ENCODE measurements at regions not wholly inside any gene's neighbourhood (a gene's known extent, or its start where the extent isn't known, plus 50 kb on each side); places are given as distances from the start of the nearest gene placed in this dataset.

GRCh38 chr12:46449856-46450255, 77.3 kb upstream of the SLC38A2 start:
- H3K27me3 ChIP-seq (ENCODE audit: control insufficient read depth, insufficient read depth, low read length) = no peaks in the 10 kb centered on the region
- H3K4me3 ChIP-seq (ENCODE audit: low read length) = no peak overlapping the region
- H3K36me3 ChIP-seq (ENCODE audit: insufficient read depth, low read length) = no peaks in the 10 kb centered on the region
- peaks cover 61% of the 10 kb centered on the region for H3K4me1 ChIP-seq (ENCODE audit: control insufficient read depth, insufficient read depth, low read length)
- H3K9ac ChIP-seq (ENCODE audit: low read depth, low read length) = no peak overlapping the region
- no peaks in the 10 kb centered on the region for H3K9me3 ChIP-seq (replicated peaks; ENCODE audit: low read length)
- no peak overlapping the region for H3K4me2 ChIP-seq (ENCODE audit: low read length)

- Histone ChIP-seq H3K9me3 (replicated peaks; ENCODE audit: low read length) (no peaks in the 10 kb centered on the region), H3K4me1 (ENCODE audit: control insufficient read depth, insufficient read depth, low read length) (peaks cover 66% of the 10 kb centered on the region), H3K36me3 (ENCODE audit: insufficient read depth, low read length) (no peaks in the 10 kb centered on the region), H3K27me3 (ENCODE audit: control insufficient read depth, insufficient read depth, low read length) (no peaks in the 10 kb centered on the region), H3K9ac (ENCODE audit: low read depth, low read length) (no peak overlapping the region), H3K4me3 (ENCODE audit: low read length) (no peak overlapping the region), H3K4me2 (ENCODE audit: low read length) (no peak overlapping the region)
Measured at GRCh38 chr12:46449316-46449715, 76.7 kb upstream of the SLC38A2 start.

GRCh38 chr12:46446645-46447044, 74.1 kb upstream of the SLC38A2 start:
- H3K27me3 ChIP-seq (ENCODE audit: control insufficient read depth, insufficient read depth, low read length) = no peaks in the 10 kb centered on the region
- H3K4me3 ChIP-seq (ENCODE audit: low read length) = no peak overlapping the region
- no peaks in the 10 kb centered on the region for H3K36me3 ChIP-seq (ENCODE audit: insufficient read depth, low read length)
- H3K4me1 ChIP-seq (ENCODE audit: control insufficient read depth, insufficient read depth, low read length) = peaks cover 69% of the 10 kb centered on the region
- H3K4me2 ChIP-seq (ENCODE audit: low read length) = no peak overlapping the region
- H3K9ac ChIP-seq (ENCODE audit: low read depth, low read length) = peak overlapping the region; percentile 67
- no peaks in the 10 kb centered on the region for H3K9me3 ChIP-seq (replicated peaks; ENCODE audit: low read length)

GRCh38 chr12:46445551-46446235, 73.1 kb upstream of the SLC38A2 start:
- Histone ChIP-seq H3K9me3 (replicated peaks; ENCODE audit: low read length) (no peaks in the 10 kb centered on the region), H3K4me2 (ENCODE audit: low read length) (peak overlapping the region; percentile 53), H3K36me3 (ENCODE audit: insufficient read depth, low read length) (no peaks in the 10 kb centered on the region), H3K9ac (ENCODE audit: low read depth, low read length) (peak overlapping the region; percentile 67), H3K4me1 (ENCODE audit: control insufficient read depth, insufficient read depth, low read length) (peaks cover 66% of the 10 kb centered on the region), H3K4me3 (ENCODE audit: low read length) (peak overlapping the region; percentile 10), H3K27me3 (ENCODE audit: control insufficient read depth, insufficient read depth, low read length) (no peaks in the 10 kb centered on the region)

- Histone ChIP-seq H3K4me2 (ENCODE audit: low read length) (peak overlapping the region; percentile 53), H3K9ac (ENCODE audit: low read depth, low read length) (peak overlapping the region; percentile 67), H3K4me1 (ENCODE audit: control insufficient read depth, insufficient read depth, low read length) (peaks cover 66% of the 10 kb centered on the region), H3K36me3 (ENCODE audit: insufficient read depth, low read length) (no peaks in the 10 kb centered on the region), H3K9me3 (replicated peaks; ENCODE audit: low read length) (no peaks in the 10 kb centered on the region), H3K4me3 (ENCODE audit: low read length) (no peak overlapping the region), H3K27me3 (ENCODE audit: control insufficient read depth, insufficient read depth, low read length) (no peaks in the 10 kb centered on the region)
Measured at GRCh38 chr12:46445093-46445492, 72.5 kb upstream of the SLC38A2 start.

GRCh38 chr12:46443594-46444263, 71.2 kb upstream of the SLC38A2 start:
- Histone ChIP-seq H3K36me3 (ENCODE audit: insufficient read depth, low read length) (no peaks in the 10 kb centered on the region), H3K9ac (ENCODE audit: low read depth, low read length) (peak overlapping the region; percentile 5), H3K4me1 (ENCODE audit: control insufficient read depth, insufficient read depth, low read length) (peaks cover 70% of the 10 kb centered on the region), H3K4me3 (ENCODE audit: low read length) (no peak overlapping the region), H3K27me3 (ENCODE audit: control insufficient read depth, insufficient read depth, low read length) (no peaks in the 10 kb centered on the region), H3K4me2 (ENCODE audit: low read length) (no peak overlapping the region), H3K9me3 (replicated peaks; ENCODE audit: low read length) (no peaks in the 10 kb centered on the region)

GRCh38 chr12:46442738-46443137, 70.2 kb upstream of the SLC38A2 start:
- Histone ChIP-seq H3K27me3 (ENCODE audit: control insufficient read depth, insufficient read depth, low read length) (no peaks in the 10 kb centered on the region), H3K9ac (ENCODE audit: low read depth, low read length) (peak overlapping the region; percentile 61), H3K36me3 (ENCODE audit: insufficient read depth, low read length) (no peaks in the 10 kb centered on the region), H3K4me1 (ENCODE audit: control insufficient read depth, insufficient read depth, low read length) (peaks cover 72% of the 10 kb centered on the region), H3K4me2 (ENCODE audit: low read length) (peak overlapping the region; percentile 27), H3K4me3 (ENCODE audit: low read length) (no peak overlapping the region), H3K9me3 (replicated peaks; ENCODE audit: low read length) (no peaks in the 10 kb centered on the region)

GRCh38 chr12:46442239-46442638, 69.7 kb upstream of the SLC38A2 start:
- Histone ChIP-seq H3K36me3 (ENCODE audit: insufficient read depth, low read length) (no peaks in the 10 kb centered on the region), H3K4me1 (ENCODE audit: control insufficient read depth, insufficient read depth, low read length) (peaks cover 72% of the 10 kb centered on the region), H3K4me2 (ENCODE audit: low read length) (peak overlapping the region; percentile 27), H3K9ac (ENCODE audit: low read depth, low read length) (peak overlapping the region; percentile 61), H3K4me3 (ENCODE audit: low read length) (no peak overlapping the region), H3K9me3 (replicated peaks; ENCODE audit: low read length) (no peaks in the 10 kb centered on the region), H3K27me3 (ENCODE audit: control insufficient read depth, insufficient read depth, low read length) (no peaks in the 10 kb centered on the region)

- Histone ChIP-seq H3K9ac (ENCODE audit: low read depth, low read length) (peak overlapping the region; percentile 26), H3K36me3 (ENCODE audit: insufficient read depth, low read length) (no peaks in the 10 kb centered on the region), H3K9me3 (replicated peaks; ENCODE audit: low read length) (no peaks in the 10 kb centered on the region), H3K4me3 (ENCODE audit: low read length) (no peak overlapping the region), H3K4me1 (ENCODE audit: control insufficient read depth, insufficient read depth, low read length) (peaks cover 53% of the 10 kb centered on the region), H3K27me3 (ENCODE audit: control insufficient read depth, insufficient read depth, low read length) (no peaks in the 10 kb centered on the region), H3K4me2 (ENCODE audit: low read length) (no peak overlapping the region)
Measured at GRCh38 chr12:46439793-46440511, 67.4 kb upstream of the SLC38A2 start.

GRCh38 chr12:46438719-46439319, 66.2 kb upstream of the SLC38A2 start:
- no peak overlapping the region for H3K4me3 ChIP-seq (ENCODE audit: low read length)
- H3K4me2 ChIP-seq (ENCODE audit: low read length) = no peak overlapping the region
- peaks cover 42% of the 10 kb centered on the region for H3K4me1 ChIP-seq (ENCODE audit: control insufficient read depth, insufficient read depth, low read length)
- no peaks in the 10 kb centered on the region for H3K36me3 ChIP-seq (ENCODE audit: insufficient read depth, low read length)
- H3K9me3 ChIP-seq (replicated peaks; ENCODE audit: low read length) = no peaks in the 10 kb centered on the region
- no peaks in the 10 kb centered on the region for H3K27me3 ChIP-seq (ENCODE audit: control insufficient read depth, insufficient read depth, low read length)
- no peak overlapping the region for H3K9ac ChIP-seq (ENCODE audit: low read depth, low read length)

GRCh38 chr12:46438256-46438655, 65.7 kb upstream of the SLC38A2 start:
- H3K9ac ChIP-seq (ENCODE audit: low read depth, low read length) = no peak overlapping the region

More at GRCh38 chr12:46438256-46438655, 65.7 kb upstream of the SLC38A2 start:
- no peak overlapping the region for H3K4me2 ChIP-seq (ENCODE audit: low read length)
- H3K9me3 ChIP-seq (replicated peaks; ENCODE audit: low read length) = no peaks in the 10 kb centered on the region
- H3K4me3 ChIP-seq (ENCODE audit: low read length) = no peak overlapping the region
- peaks cover 37% of the 10 kb centered on the region for H3K4me1 ChIP-seq (ENCODE audit: control insufficient read depth, insufficient read depth, low read length)
- H3K27me3 ChIP-seq (ENCODE audit: control insufficient read depth, insufficient read depth, low read length) = no peaks in the 10 kb centered on the region
- H3K36me3 ChIP-seq (ENCODE audit: insufficient read depth, low read length) = no peaks in the 10 kb centered on the region
